Renal pelvis (tissue), 1 donor: ENCODE measurements at regions not wholly inside any gene's neighbourhood (a gene's known extent, or its start where the extent isn't known, plus 50 kb on each side); places are given as distances from the start of the nearest gene placed in this dataset.
"Not testable (repeated sequence)": the region's sequence is repeated elsewhere in the genome, so short reads cannot be mapped to it uniquely, and the experiment has no call there.

Experiments
- DNase-seq: peaks from one replicate; pipeline ENCODE4 v3.0.0-alpha.2; 2013

- DNase-seq, result not testable (repeated sequence)
Observed at GRCh38 chr1:220412382-220412781, 115.6 kb upstream of the MARK1 start.

DNA sequence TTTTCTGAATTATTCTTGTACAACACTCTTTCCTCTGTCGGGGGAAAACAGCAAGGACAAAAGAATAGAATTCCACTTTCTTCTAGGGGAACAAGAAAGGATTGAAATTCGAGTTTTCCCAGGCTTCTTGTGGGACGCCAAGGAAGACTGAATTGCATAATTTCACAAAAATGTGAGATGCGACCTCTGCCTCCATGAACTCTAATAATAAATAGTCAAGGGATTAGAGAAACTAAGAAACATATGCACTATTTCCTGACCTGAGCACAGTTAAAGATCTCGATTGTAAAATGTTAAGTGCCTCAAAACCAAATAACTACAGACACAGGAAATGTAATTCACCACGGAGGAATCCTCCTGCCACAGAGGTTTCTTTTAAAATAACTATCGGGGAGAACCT is 117.3 kb upstream of the MARK1 start:
- no peak for DNase-seq

- DNase-seq, result no peak
Observed at GRCh38 chr1:220409771-220410595, 118.0 kb upstream of the MARK1 start.

- DNase-seq, result no peak
Observed at GRCh38 chr1:220407191-220407590, 120.7 kb upstream of the MARK1 start.

GRCh38 chr1:220398238-220398637 is 126.0 kb upstream of the RAB3GAP2 start:
- DNase-seq, result no peak

DNA sequence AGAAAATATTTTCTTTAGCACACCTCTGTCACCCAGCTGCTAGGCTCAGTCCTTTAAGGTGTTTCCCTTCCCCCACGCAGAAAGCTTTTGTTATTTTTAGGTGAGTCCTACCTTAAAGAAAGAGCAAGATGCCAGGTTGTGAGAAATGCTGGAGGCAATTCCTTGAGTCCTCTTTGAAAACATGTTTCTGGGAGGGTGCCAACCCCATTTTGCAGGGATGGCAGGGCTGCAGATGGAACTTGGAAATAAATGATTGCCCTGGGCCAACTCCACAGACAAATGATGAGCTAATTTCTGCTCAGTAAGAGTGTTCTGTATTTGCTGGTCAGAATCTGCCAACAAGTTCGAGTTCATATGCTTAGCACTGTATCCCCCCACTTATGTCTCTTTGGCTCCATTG is 119.2 kb upstream of the RAB3GAP2 start:
- no peak for DNase-seq

DNA sequence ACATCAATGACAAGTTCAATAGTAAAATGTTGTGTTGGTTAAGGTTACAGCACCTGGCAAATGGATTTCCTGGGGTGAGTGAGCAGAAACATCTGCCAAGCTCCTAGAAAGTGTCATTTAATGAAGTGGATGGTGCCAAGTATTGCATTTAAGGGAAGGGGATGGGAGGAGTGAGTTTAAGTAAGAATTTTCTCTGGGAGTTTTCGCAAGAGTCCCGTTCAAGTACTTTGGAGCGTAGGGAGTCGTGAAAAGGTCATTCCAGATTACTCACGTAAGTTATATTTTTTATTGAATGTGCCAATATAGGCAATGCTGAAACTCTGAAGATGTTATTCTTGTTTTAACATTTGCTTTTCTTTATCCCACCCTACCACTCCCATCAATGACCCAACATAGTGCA is 117.4 kb upstream of the RAB3GAP2 start:
- no peak for DNase-seq

DNA sequence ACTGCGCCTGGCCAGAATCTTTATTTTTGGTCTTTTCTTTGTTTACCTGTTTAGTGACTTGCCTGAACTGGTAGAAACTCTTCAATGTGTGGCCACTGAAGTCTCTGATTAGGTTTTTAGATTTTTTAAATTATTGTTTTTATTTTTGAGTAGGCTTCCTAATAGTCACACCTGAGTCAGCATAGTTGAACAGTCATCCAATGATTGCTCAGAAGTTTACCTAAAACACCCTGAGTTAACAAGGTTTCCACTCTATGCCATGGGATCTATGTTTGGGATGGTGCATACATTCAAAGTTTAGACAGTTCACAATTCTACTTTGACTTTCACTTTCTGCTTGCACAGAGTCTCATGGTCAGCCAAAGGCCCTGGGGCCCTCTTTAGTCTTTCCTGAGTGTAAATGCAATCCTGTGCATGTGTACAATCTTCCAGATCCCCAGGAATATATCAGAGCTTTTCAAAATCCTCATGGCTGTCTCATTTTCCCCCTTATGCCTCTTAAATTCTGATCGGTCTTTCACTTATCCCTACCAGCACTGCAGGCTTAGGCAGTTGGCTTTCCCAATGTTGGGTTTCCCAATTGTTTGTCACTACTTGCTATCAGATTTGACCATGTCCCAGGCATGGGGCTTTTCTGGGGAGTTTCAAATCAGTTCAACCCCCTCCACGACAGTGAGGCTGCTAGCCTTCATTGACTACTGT is 114.4 kb upstream of the RAB3GAP2 start:
- DNase-seq, result no peak

DNA sequence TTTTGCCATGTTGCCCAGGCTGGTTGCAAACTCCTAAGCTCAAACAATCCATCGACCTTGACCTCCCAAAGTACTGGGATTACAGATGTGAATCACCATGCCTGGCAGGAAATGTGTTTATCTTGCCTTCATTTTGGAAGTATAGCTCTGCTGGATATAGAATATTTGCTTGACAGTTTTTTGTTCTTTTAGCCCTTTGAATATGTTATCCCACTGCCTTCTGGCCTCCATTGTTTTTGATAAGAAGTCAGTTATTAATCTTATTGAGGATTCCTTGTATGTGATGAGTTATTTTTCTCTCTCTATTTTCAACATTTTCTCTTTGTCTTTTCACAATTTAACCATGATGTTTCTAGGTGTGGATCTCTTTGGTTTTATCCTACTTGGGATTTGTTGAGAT is 112.9 kb upstream of the RAB3GAP2 start:
- no peak for DNase-seq

- DNase-seq, result no peak
Observed at GRCh38 chr1:220382994-220383393, 110.7 kb upstream of the RAB3GAP2 start.

DNA sequence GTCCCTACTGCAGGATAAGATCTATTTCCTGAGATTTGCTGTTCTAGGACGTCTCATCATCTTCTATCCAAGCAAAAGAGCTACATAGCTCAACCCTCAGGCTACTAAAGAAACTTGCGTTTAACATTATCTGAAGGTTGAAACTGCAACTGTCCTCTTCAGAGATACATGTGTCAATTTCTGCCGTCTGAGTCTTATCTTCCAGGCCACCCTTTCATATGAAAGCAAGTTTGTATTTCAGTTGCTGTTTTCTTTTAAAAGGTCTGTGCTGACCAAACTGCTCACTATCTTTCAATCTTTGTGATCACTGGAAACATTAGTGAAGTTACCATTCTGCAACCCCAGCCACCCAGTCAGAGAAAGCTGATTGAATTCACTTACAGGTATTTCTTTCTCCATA is 108.6 kb upstream of the RAB3GAP2 start:
- no peak for DNase-seq

DNA sequence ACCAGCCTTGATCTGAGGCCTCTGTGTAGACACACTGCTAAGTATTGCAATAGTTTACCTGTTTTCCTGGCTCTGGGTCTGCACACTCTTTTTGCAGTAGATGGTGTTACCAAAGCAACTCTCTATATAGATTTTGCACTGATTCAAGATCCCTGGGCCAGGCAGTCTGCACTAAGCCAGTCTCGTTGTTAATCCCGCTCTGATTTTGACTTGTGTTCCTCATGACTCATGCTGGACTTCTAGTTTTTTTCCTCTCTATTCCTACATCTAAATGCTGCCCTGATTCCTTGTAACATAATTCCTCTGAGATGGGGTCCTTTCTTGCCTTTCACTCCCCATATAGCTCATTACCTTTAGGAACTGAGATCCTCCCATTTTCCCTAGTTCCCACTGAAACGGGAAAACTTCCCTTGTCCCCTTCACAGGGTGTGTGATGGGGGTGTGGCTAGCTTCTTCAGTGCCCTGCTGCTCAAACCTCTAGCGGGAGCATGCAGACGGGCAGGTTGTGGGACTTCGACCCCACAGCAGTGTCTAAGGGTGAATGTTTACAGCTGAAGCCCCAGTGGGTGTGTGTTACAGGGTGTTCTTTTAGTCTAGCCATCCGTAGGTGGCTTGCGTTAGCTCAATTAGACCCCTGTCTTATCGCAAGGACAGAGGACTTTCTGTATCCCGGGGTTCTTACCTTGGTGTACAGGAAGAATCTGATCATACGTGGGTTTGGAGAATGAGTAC is 106.5 kb upstream of the RAB3GAP2 start:
- no peak for DNase-seq

DNA sequence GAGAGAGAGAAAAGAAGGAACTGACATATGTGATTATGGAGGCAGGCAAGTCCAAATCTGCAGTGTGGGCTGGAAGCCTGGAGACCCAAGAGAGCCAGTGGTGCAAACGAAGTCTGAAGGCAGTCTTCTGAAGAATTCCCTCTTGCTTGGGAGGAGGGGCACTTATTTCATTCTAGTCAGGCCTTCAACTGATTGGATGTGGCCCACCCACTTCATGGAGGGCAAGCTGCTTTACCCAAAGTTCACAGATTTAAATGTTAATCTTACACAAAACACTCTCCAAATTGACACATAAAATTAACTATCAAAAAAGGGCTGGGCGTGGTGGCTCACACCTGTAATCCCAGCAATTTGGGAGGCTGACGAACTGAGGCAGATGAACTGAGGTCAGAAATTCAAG is 103.5 kb upstream of the RAB3GAP2 start:
- no peak for DNase-seq

DNA sequence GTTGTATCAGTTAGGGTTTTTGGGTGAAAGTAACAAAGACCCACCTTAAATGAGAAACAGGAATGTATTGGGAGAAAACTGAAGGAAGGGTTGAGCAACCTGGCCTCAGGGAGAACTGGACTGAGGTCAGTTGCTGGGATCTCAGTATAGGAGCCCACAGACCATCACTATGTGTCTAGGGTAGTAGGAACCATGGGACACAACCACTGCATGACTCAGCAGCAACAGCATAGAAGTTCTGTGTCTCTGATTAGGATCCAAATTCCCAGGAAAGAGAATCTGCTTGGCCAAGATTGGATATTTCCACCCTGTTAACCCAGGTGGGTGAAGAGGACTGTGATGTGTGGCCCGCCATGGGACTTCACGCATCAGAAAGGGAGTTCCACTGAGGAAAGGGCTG is 102.2 kb upstream of the RAB3GAP2 start:
- no peak for DNase-seq

- no peak for DNase-seq
Observed at GRCh38 chr1:220372451-220372850, 100.2 kb upstream of the RAB3GAP2 start.

GRCh38 chr1:220371324-220371723 is 99.1 kb upstream of the RAB3GAP2 start:
- DNase-seq, result no peak

DNA sequence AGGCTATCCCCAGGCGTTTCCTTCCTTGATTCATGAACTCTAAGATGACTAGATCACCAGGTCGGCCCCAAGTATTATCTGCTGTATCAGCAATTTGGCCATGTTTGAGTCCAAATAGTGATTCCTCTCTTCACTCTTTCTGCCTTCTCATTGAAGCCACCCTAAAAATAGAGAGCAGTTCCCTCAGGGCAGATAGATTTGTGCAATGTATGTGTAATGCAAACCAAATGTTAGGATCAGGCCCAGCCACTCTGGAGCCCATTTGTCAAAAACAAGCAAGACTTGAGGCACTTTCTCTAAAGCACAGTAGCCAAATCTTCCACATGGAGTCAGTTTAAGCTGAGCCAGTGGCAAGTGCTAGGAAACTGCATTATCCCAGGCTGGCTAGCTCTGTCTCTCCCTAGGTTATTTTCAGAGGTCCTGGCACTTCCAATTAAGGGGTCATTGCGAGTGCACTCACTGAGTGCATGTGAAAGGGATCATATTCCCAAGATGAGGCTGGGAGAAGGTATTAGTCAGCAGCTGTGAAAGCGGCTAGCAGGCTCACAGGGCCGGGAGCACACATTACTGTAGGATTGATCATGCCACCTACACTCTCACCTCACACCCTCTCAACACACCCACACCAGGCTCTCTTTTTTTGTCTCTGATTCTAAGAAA is 97.9 kb upstream of the RAB3GAP2 start:
- DNase-seq, result peak; percentile 31

DNA sequence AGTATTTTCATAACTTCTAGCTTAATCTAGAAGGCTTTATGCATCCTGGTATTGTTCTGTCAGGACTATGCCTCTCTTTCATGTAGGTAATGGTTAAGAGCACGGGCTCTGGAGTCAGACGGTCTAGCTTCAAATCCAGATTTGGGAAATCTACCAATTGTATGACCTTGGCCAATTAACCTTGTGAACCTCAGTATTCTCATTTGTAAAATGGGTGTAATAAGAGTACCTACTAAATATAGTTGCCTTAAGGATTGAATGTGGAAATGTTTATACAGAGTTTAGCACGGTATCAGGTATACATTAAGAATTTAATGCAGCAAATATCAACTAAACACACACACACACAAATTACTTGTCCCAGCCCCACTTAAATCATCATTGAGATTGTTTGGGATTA is 97.3 kb upstream of the RAB3GAP2 start:
- no peak for DNase-seq

GRCh38 chr1:220368352-220369265 is 96.4 kb upstream of the RAB3GAP2 start:
- DNase-seq, result peak; percentile 56

DNA sequence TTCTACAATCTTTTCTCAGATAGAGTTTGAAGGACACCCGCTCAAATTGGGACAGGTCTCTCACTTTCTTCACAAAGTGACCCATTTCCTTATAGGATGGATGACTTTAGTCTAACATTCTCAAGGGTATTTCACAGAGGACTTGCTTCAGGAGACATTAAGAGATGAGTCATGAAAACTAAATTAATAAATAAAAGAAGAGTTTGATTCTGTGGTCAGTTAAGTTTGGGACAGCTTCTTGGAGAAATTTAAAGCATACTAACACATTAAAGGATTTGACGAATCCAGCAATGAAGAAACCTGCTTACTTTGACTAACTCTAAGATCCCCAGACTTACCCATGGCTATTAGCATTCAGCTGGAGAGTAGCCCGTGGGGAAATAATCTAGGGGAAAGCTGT is 95.6 kb upstream of the RAB3GAP2 start:
- DNase-seq, result no peak

DNA sequence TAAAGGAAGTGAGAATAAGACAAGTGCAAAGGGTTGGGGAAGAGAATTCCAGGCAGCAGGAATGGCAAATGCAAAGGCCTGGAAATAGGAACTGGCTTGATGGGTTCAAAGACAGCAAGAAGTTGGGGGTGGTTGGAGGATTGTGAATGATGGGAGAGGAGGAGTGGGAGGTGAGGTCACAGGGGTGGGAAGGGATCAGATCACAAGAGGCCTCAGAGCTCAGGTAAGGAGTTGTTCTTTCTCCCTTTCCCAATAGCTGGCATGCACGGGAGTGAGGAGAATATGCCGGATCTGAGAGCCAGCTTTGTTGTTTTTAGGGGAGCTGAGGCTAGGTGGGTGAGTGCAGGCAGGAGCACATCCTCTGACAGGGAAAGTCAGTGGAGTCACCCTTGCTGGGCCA is 94.0 kb upstream of the RAB3GAP2 start:
- no peak for DNase-seq
